Activated naive CD4-positive, alpha-beta T cell treated with anti-CD3 and anti-CD28 coated beads, Interleukin-2, amount 50 U/mL, for 72 hours (primary cell): ENCODE measurements at regions not wholly inside any gene's neighbourhood (a gene's known extent, or its start where the extent isn't known, plus 50 kb on each side); places are given as distances from the start of the nearest gene placed in this dataset.
"Not testable (repeated sequence)": the region's sequence is repeated elsewhere in the genome, so short reads cannot be mapped to it uniquely, and the experiment has no call there.

ENCODE experiments used
- ATAC-seq, 2 donors: fragments of 150-1000 bp; cut with Tn5 transposase; 2 replicates each; pipeline ENCODE4 v1.10.0; 2021; ENCODE audit warnings: mild to moderate bottlenecking in 2 of 2, moderate library complexity in 2 of 2
- DNase-seq, 2 donors: peaks; one replicate each; pipeline ENCODE4 v3.0.0; 2021 to 2022; ENCODE audit warnings: low spot score in 2 of 2
- H3K27ac Mint-ChIP-seq, 2 donors: one replicate each; pipeline ENCODE4 v1.8.0; 2022; ENCODE audit warnings: mild to moderate bottlenecking in 2 of 2, mixed read lengths in 2 of 2
- H3K36me3 Mint-ChIP-seq, 2 donors: one replicate each; pipeline ENCODE4 v1.8.0; 2022; ENCODE audit warnings: mixed read lengths in 2 of 2
- H3K9me3 Mint-ChIP-seq, 2 donors: one replicate each; pipeline ENCODE4 v1.8.0; 2022; ENCODE audit warnings: mixed read lengths in 2 of 2

GRCh38 chr3:101973163-101973505 is 123.8 kb downstream of the NFKBIZ start:
- no peak overlapping the region for H3K27ac Mint-ChIP-seq
- ATAC-seq (no peak), DNase-seq (no peak)
- H3K36me3 Mint-ChIP-seq = peaks cover 18 to 21% of the 10 kb centered on the region in 2 donors
- H3K9me3 Mint-ChIP-seq = peaks cover 9 to 12% of the 10 kb centered on the region in 2 donors

GRCh38 chr3:101975415-101975814 is 126.1 kb downstream of the NFKBIZ start:
- H3K9me3 Mint-ChIP-seq, DNase-seq, H3K36me3 Mint-ChIP-seq, H3K27ac Mint-ChIP-seq, ATAC-seq: not testable (repeated sequence)

GRCh38 chr3:101976473-101976872 is 127.2 kb downstream of the NFKBIZ start:
- Mint-ChIP-seq H3K9me3 (no peaks in the 10 kb centered on the region), H3K36me3 (peaks cover 0 to 5% of the 10 kb centered on the region in 2 donors), H3K27ac (no peak overlapping the region)
- ATAC-seq = no peak
- DNase-seq = no peak

- ATAC-seq (no peak), DNase-seq (no peak)
- H3K36me3 Mint-ChIP-seq = no peaks in the 10 kb centered on the region
- H3K27ac Mint-ChIP-seq = no peak overlapping the region
- H3K9me3 Mint-ChIP-seq = peaks cover 0 to 3% of the 10 kb centered on the region in 2 donors
These were observed 129.0 kb downstream of the NFKBIZ start for GRCh38 chr3:101978348-101978747.

- Mint-ChIP-seq H3K36me3 (no peaks in the 10 kb centered on the region), H3K9me3 (peaks cover 0 to 3% of the 10 kb centered on the region in 2 donors), H3K27ac (no peak overlapping the region)
- ATAC-seq (no peak), DNase-seq (no peak)
These were observed 129.7 kb downstream of the NFKBIZ start for GRCh38 chr3:101979033-101979432.

- no peak for DNase-seq
- H3K27ac Mint-ChIP-seq = no peak overlapping the region
- no peak for ATAC-seq
These were observed 135.0 kb downstream of the NFKBIZ start for GRCh38 chr3:101984356-101984755.

GRCh38 chr3:101988596-101988995 is 139.3 kb downstream of the NFKBIZ start:
- no peaks in the 10 kb centered on the region for H3K36me3 Mint-ChIP-seq
- peak in 1 of 2 donors; percentile 31 for DNase-seq
- peak; percentile 77 to 85 for ATAC-seq
- no peaks in the 10 kb centered on the region for H3K9me3 Mint-ChIP-seq
- H3K27ac Mint-ChIP-seq = no peak overlapping the region

More at GRCh38 chr3:101984356-101984755, 135.0 kb downstream of the NFKBIZ start:
- Mint-ChIP-seq H3K9me3 (peaks cover 0 to 3% of the 10 kb centered on the region in 2 donors), H3K36me3 (no peaks in the 10 kb centered on the region)

- no peak overlapping the region for H3K27ac Mint-ChIP-seq
These were observed 140.4 kb downstream of the NFKBIZ start for GRCh38 chr3:101989578-101990200.

GRCh38 chr3:101992863-101993262 is 143.5 kb downstream of the NFKBIZ start:
- Mint-ChIP-seq H3K27ac (no peak overlapping the region), H3K36me3 (no peaks in the 10 kb centered on the region), H3K9me3 (no peaks in the 10 kb centered on the region)
- ATAC-seq (no peak), DNase-seq (no peak)

More at GRCh38 chr3:101989578-101990200, 140.4 kb downstream of the NFKBIZ start:
- no peak for ATAC-seq
- no peak for DNase-seq
- H3K36me3 Mint-ChIP-seq = no peaks in the 10 kb centered on the region
- H3K9me3 Mint-ChIP-seq = no peaks in the 10 kb centered on the region

- Mint-ChIP-seq H3K9me3 (no peaks in the 10 kb centered on the region), H3K36me3 (no peaks in the 10 kb centered on the region), H3K27ac (no peak overlapping the region)
- DNase-seq (no peak), ATAC-seq (peak in 1 of 2 donors; percentile 55)
These were observed 145.1 kb downstream of the NFKBIZ start for GRCh38 chr3:101994386-101994785.

- no peaks in the 10 kb centered on the region for H3K36me3 Mint-ChIP-seq
- DNase-seq (no peak), ATAC-seq (peak in 1 of 2 donors; percentile 71)
- no peak overlapping the region for H3K27ac Mint-ChIP-seq
- H3K9me3 Mint-ChIP-seq = no peaks in the 10 kb centered on the region
These were observed 146.2 kb downstream of the NFKBIZ start for GRCh38 chr3:101995371-101996046.

- peaks cover 0 to 5% of the 10 kb centered on the region in 2 donors for H3K9me3 Mint-ChIP-seq
- H3K36me3 Mint-ChIP-seq = no peaks in the 10 kb centered on the region
- H3K27ac Mint-ChIP-seq = no peak overlapping the region
- DNase-seq = no peak
- ATAC-seq = no peak
These were observed 147.5 kb downstream of the NFKBIZ start for GRCh38 chr3:101996832-101997231.

GRCh38 chr3:101998256-101998926 is 149.1 kb downstream of the NFKBIZ start:
- H3K36me3 Mint-ChIP-seq = no peaks in the 10 kb centered on the region
- peaks cover 0 to 5% of the 10 kb centered on the region in 2 donors for H3K9me3 Mint-ChIP-seq

GRCh38 chr3:101999177-101999779 is 150.0 kb downstream of the NFKBIZ start:
- no peak for DNase-seq
- no peak overlapping the region for H3K27ac Mint-ChIP-seq
- H3K36me3 Mint-ChIP-seq = no peaks in the 10 kb centered on the region
- H3K9me3 Mint-ChIP-seq = peaks cover 0 to 5% of the 10 kb centered on the region in 2 donors
- no peak for ATAC-seq

More at GRCh38 chr3:101998256-101998926, 149.1 kb downstream of the NFKBIZ start:
- H3K27ac Mint-ChIP-seq = no peak overlapping the region
- no peak for ATAC-seq
- DNase-seq = no peak

GRCh38 chr3:102000620-102001209 is 151.4 kb downstream of the NFKBIZ start:
- Mint-ChIP-seq H3K36me3 (no peaks in the 10 kb centered on the region), H3K9me3 (peaks cover 0 to 5% of the 10 kb centered on the region in 2 donors), H3K27ac (no peak overlapping the region)
- no peak for ATAC-seq
- no peak for DNase-seq

GRCh38 chr3:102002056-102002455 is 152.7 kb downstream of the NFKBIZ start:
- no peak overlapping the region for H3K27ac Mint-ChIP-seq
- no peak for DNase-seq
- peaks cover 0 to 5% of the 10 kb centered on the region in 2 donors for H3K9me3 Mint-ChIP-seq
- ATAC-seq = no peak
- H3K36me3 Mint-ChIP-seq = no peaks in the 10 kb centered on the region

- Mint-ChIP-seq H3K36me3 (peaks cover 9% of the 10 kb centered on the region in 2 donors), H3K27ac (no peak overlapping the region), H3K9me3 (peaks cover 8 to 11% of the 10 kb centered on the region in 2 donors)
- ATAC-seq = no peak
- DNase-seq = no peak
These were observed 155.2 kb downstream of the NFKBIZ start for GRCh38 chr3:102004561-102004960.
